GM21737 (cell line): ENCODE measurements at regions not wholly inside any gene's neighbourhood (a gene's known extent, or its start where the extent isn't known, plus 50 kb on each side); places are given as distances from the start of the nearest gene placed in this dataset.

Source experiments
- ATAC-seq: cut with Tn5 transposase; IDR thresholded peaks from one replicate; pipeline ENCODE4 v1.9.1; 2021; ENCODE audit warnings: mild to moderate bottlenecking, moderate library complexity; ENCODE audit not compliant: unreplicated experiment

GRCh38 chr12:88665071-88665470, 84.8 kb upstream of the KITLG start:
- ATAC-seq = no peak

- ATAC-seq = no peak
These were observed 82.7 kb upstream of the KITLG start for GRCh38 chr12:88662961-88663360.

GRCh38 chr12:88662093-88662492, 81.8 kb upstream of the KITLG start:
- no peak for ATAC-seq

GRCh38 chr12:88658009-88658408, 77.7 kb upstream of the KITLG start:
- no peak for ATAC-seq

- no peak for ATAC-seq
These were observed 70.4 kb upstream of the KITLG start for GRCh38 chr12:88650715-88651114.

- no peak for ATAC-seq
These were observed 68.4 kb upstream of the KITLG start for GRCh38 chr12:88648625-88649024.

- no peak for ATAC-seq
These were observed 66.6 kb upstream of the KITLG start for GRCh38 chr12:88646824-88647223.

GRCh38 chr12:88645816-88646215, 65.5 kb upstream of the KITLG start:
- ATAC-seq = no peak

GRCh38 chr12:88644946-88645702, 64.9 kb upstream of the KITLG start:
- no peak for ATAC-seq

- no peak for ATAC-seq
These were observed 63.4 kb upstream of the KITLG start for GRCh38 chr12:88643685-88644084.

GRCh38 chr12:88642675-88643431, 62.6 kb upstream of the KITLG start:
- no peak for ATAC-seq

GRCh38 chr12:88638966-88639760, 58.9 kb upstream of the KITLG start:
- no peak for ATAC-seq

GRCh38 chr12:88638388-88638787, 58.1 kb upstream of the KITLG start:
- ATAC-seq = no peak

- ATAC-seq = no peak
These were observed 53.7 kb upstream of the KITLG start for GRCh38 chr12:88634008-88634407.

GRCh38 chr12:88633312-88633711, 53.0 kb upstream of the KITLG start:
- no peak for ATAC-seq

- ATAC-seq = no peak
These were observed 50.3 kb upstream of the KITLG start for GRCh38 chr12:88630561-88630960.
